ENCODE measurements at regions not wholly inside any gene's neighbourhood (a gene's known extent, or its start where the extent isn't known, plus 50 kb on each side); places are given as distances from the start of the nearest gene placed in this dataset.

GRCh38 chr13:34303346-34303745, 485.4 kb downstream of the RFC3 start:
- Mint-ChIP-seq H3K36me3 (ENCODE audit: low read depth) (no peaks in the 10 kb centered on the region), H3K4me1 (ENCODE audit: low read depth) (peaks cover 7% of the 10 kb centered on the region), H3K27ac (ENCODE audit: unreplicated experiment) (no peak overlapping the region), H3K27me3 (ENCODE audit: low read depth) (no peaks in the 10 kb centered on the region), H3K4me3 (ENCODE audit: unreplicated experiment) (no peak overlapping the region), H3K9me3 (ENCODE audit: low read depth) (peaks cover 11% of the 10 kb centered on the region)
- DNase-seq (ENCODE audit: low spot score) = no peak
- no peak for TF ChIP-seq CTCF (IDR thresholded peaks at IDR 0.05)

GRCh38 chr13:34307607-34308006, 489.7 kb downstream of the RFC3 start:
- H3K27ac Mint-ChIP-seq (ENCODE audit: unreplicated experiment) = no peak overlapping the region
- TF ChIP-seq CTCF (IDR thresholded peaks at IDR 0.05) = no peak
- DNase-seq (ENCODE audit: low spot score) = no peak
- peaks cover 11% of the 10 kb centered on the region for H3K9me3 Mint-ChIP-seq (ENCODE audit: low read depth)
- H3K27me3 Mint-ChIP-seq (ENCODE audit: low read depth) = no peaks in the 10 kb centered on the region
- no peak overlapping the region for H3K4me3 Mint-ChIP-seq (ENCODE audit: unreplicated experiment)
- no peaks in the 10 kb centered on the region for H3K36me3 Mint-ChIP-seq (ENCODE audit: low read depth)
- H3K4me1 Mint-ChIP-seq (ENCODE audit: low read depth) = peaks cover 6% of the 10 kb centered on the region

- no peak for TF ChIP-seq CTCF (IDR thresholded peaks at IDR 0.05)
- DNase-seq (ENCODE audit: low spot score) = no peak
These were observed 490.8 kb downstream of the RFC3 start for GRCh38 chr13:34308725-34309124.

GRCh38 chr13:34310539-34310938, 492.6 kb downstream of the RFC3 start:
- Mint-ChIP-seq H3K4me1 (ENCODE audit: low read depth) (peaks cover 6% of the 10 kb centered on the region), H3K36me3 (ENCODE audit: low read depth) (no peaks in the 10 kb centered on the region), H3K27ac (ENCODE audit: unreplicated experiment) (no peak overlapping the region), H3K4me3 (ENCODE audit: unreplicated experiment) (no peak overlapping the region), H3K9me3 (ENCODE audit: low read depth) (no peaks in the 10 kb centered on the region), H3K27me3 (ENCODE audit: low read depth) (no peaks in the 10 kb centered on the region)
- no peak for TF ChIP-seq CTCF (IDR thresholded peaks at IDR 0.05)
- DNase-seq (ENCODE audit: low spot score) = no peak

More at GRCh38 chr13:34308725-34309124, 490.8 kb downstream of the RFC3 start:
- Mint-ChIP-seq H3K27me3 (ENCODE audit: low read depth) (no peaks in the 10 kb centered on the region), H3K36me3 (ENCODE audit: low read depth) (no peaks in the 10 kb centered on the region), H3K27ac (ENCODE audit: unreplicated experiment) (no peak overlapping the region), H3K4me3 (ENCODE audit: unreplicated experiment) (no peak overlapping the region), H3K9me3 (ENCODE audit: low read depth) (peaks cover 9% of the 10 kb centered on the region), H3K4me1 (ENCODE audit: low read depth) (peaks cover 6% of the 10 kb centered on the region)

- no peak for DNase-seq (ENCODE audit: low spot score)
- Mint-ChIP-seq H3K4me3 (ENCODE audit: unreplicated experiment) (no peak overlapping the region), H3K4me1 (ENCODE audit: low read depth) (peaks cover 6% of the 10 kb centered on the region), H3K27me3 (ENCODE audit: low read depth) (no peaks in the 10 kb centered on the region), H3K36me3 (ENCODE audit: low read depth) (no peaks in the 10 kb centered on the region), H3K27ac (ENCODE audit: unreplicated experiment) (no peak overlapping the region), H3K9me3 (ENCODE audit: low read depth) (no peaks in the 10 kb centered on the region)
- no peak for TF ChIP-seq CTCF (IDR thresholded peaks at IDR 0.05)
These were observed 493.3 kb downstream of the RFC3 start for GRCh38 chr13:34311251-34311650.
